GM12892 (cell line): ENCODE measurements at regions not wholly inside any gene's neighbourhood (a gene's known extent, or its start where the extent isn't known, plus 50 kb on each side); places are given as distances from the start of the nearest gene placed in this dataset.

Experiments
- POLR2A ChIP-seq: IDR thresholded peaks from 2 replicates; pipeline ENCODE4 v1.6.1; 2011; ENCODE audit warnings: low read depth, low read length, control low read depth
- TAF1 ChIP-seq: IDR thresholded peaks from 2 replicates; pipeline ENCODE4 v1.6.1; 2011; ENCODE audit warnings: low read depth, mild to moderate bottlenecking, control low read depth, low read length, borderline replicate concordance

DNA sequence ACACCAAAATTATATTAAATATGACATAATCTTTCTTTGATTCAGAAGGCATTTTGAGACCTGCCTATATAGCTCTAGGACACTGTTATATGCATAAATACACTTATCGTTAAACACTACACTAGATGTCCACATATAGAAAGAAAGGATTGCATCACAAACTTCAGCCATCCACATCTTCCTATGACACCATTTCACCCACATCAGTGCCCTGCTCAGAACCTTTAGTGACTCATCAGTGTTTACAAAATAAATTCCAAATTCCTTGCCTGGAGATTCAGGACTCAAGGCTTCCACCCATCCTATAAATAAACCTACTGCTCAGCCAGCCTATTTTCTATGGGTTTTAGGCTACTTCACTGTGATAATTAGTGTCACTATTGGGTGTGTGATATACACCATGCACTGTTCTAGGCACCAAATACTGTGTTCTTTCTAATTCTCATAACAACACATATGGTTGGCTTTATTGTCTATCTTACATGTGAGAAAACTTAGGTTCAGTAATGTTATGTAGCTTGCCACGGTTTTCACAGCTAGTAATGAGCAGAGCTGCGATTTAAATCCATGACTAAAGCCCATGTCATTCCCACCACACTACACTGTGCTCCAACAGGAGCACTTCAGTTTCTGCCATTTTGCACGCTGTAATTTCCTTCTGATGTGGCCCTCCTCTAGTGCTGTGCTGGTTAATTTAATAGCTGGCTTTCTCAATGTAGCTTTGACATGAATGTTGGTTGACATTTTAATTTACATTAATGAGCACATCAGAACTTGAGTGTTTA is 103.3 kb downstream of the SREK1 start:
- TF ChIP-seq POLR2A = no peak
- no peak for TF ChIP-seq TAF1
